T-cell (primary cell): ENCODE measurements at regions not wholly inside any gene's neighbourhood (a gene's known extent, or its start where the extent isn't known, plus 50 kb on each side); places are given as distances from the start of the nearest gene placed in this dataset.

ENCODE experiments used
- ATAC-seq, 4 experiments: fragments of 200-7000 bp in 3 of 4; fragments of 150-1000 bp in 1 of 4; cut with Tn5 transposase; replicated peaks in 1 of 4; 1 replicate in 3 of 4; 2 replicates in 1 of 4; pipeline ENCODE4 v1.10.0; 2021; ENCODE audit warnings: moderate library complexity in 3 of 4, mild to moderate bottlenecking in 2 of 4, moderate number of reproducible peaks in 1 of 4
- CTCF ChIA-PET, 2 donors: fragments of 300-600 bp; sonication (Branson Sonifier 250); formaldehyde crosslinking; loops; one replicate each; lab custom pipeline; 2022; ENCODE audit warnings: antibody characterized with exemption in 2 of 2; lab: Charles Lee
- POLR2A ChIA-PET, 2 donors: fragments of 300-600 bp; sonication (Branson Sonifier 250); formaldehyde crosslinking; loops; one replicate each; lab custom pipeline; 2022; ENCODE audit warnings: antibody characterized with exemption in 2 of 2; lab: Charles Lee
- DNase-seq, 35 experiments: peaks; one replicate each; pipeline versions ENCODE4 v3.0.0 to v3.0.0-alpha.2; 2013 to 2023
- H3K27ac ChIP-seq: one replicate; pipeline ENCODE4 v1.5.1; 2013; ENCODE audit warnings: low read length
- H3K27me3 ChIP-seq, 2 experiments: replicated peaks in 1 of 2; 1 replicate in 1 of 2; 2 replicates in 1 of 2; pipeline versions ENCODE4 v1.6.1 to v1.7.0; 2013; ENCODE audit warnings: low read length in 1 of 2, mixed read lengths in 1 of 2; ENCODE audit not compliant: control insufficient read depth in 2 of 2, insufficient read depth in 2 of 2; ENCODE audit errors: extremely low read depth in 1 of 2
- H3K36me3 ChIP-seq, 2 donors: 1 replicate in 1 of 2; 2 replicates in 1 of 2; pipeline versions ENCODE4 v1.6.1 to v1.7.0; 2013; ENCODE audit warnings: low read length in 1 of 2; ENCODE audit not compliant: control insufficient read depth in 2 of 2, insufficient read depth in 1 of 2; ENCODE audit errors: extremely low read depth in 1 of 2
- H3K4me1 ChIP-seq, 2 experiments: 1 replicate in 1 of 2; 2 replicates in 1 of 2; pipeline versions ENCODE4 v1.6.1 to v1.7.0; 2013; ENCODE audit warnings: low read length in 2 of 2, mixed read lengths in 1 of 2; ENCODE audit not compliant: insufficient read depth in 2 of 2, control insufficient read depth in 1 of 2; ENCODE audit errors: extremely low read depth in 1 of 2
- H3K4me3 ChIP-seq, 2 donors: 1 replicate in 1 of 2; 2 replicates in 1 of 2; pipeline versions ENCODE4 v1.5.1 to v1.7.0; 2013; ENCODE audit warnings: mild to moderate bottlenecking in 2 of 2, low read length in 1 of 2, moderate library complexity in 1 of 2; ENCODE audit not compliant: control insufficient read depth in 1 of 2; ENCODE audit errors: extremely low read depth in 1 of 2
- H3K9me3 ChIP-seq: 2 replicates; pipeline ENCODE4 v1.7.0; 2013
- H3K27ac Mint-ChIP-seq, 2 donors: one replicate each; pipeline ENCODE4 v1.8.0; 2020 to 2021; ENCODE audit warnings: mild to moderate bottlenecking in 2 of 2, mixed read lengths in 2 of 2
- H3K27me3 Mint-ChIP-seq, 2 donors: one replicate each; pipeline ENCODE4 v1.8.0; 2021 to 2022; ENCODE audit warnings: mixed read lengths in 2 of 2
- H3K36me3 Mint-ChIP-seq: one replicate; pipeline ENCODE4 v1.8.0; 2021; ENCODE audit warnings: mixed read lengths
- H3K4me1 Mint-ChIP-seq, 3 donors: one replicate each; pipeline ENCODE4 v1.8.0; 2020 to 2022; ENCODE audit warnings: mixed read lengths in 3 of 3, mild to moderate bottlenecking in 1 of 3
- H3K4me3 Mint-ChIP-seq, 3 donors: one replicate each; pipeline ENCODE4 v1.8.0; 2020 to 2022; ENCODE audit warnings: mild to moderate bottlenecking in 3 of 3, mixed read lengths in 3 of 3, moderate library complexity in 3 of 3
- H3K9me3 Mint-ChIP-seq, 3 donors: one replicate each; pipeline ENCODE4 v1.8.0; 2020 to 2022; ENCODE audit warnings: mixed read lengths in 3 of 3
- WGBS: methylation state at CpG from one replicate; pipeline ENCODE4 v1.1.5; 2013; ENCODE audit warnings: missing lambda C conversion rate; ENCODE audit not compliant: insufficient coverage; 5-methylcytosine and 5-hydroxymethylcytosine counted together

DNA sequence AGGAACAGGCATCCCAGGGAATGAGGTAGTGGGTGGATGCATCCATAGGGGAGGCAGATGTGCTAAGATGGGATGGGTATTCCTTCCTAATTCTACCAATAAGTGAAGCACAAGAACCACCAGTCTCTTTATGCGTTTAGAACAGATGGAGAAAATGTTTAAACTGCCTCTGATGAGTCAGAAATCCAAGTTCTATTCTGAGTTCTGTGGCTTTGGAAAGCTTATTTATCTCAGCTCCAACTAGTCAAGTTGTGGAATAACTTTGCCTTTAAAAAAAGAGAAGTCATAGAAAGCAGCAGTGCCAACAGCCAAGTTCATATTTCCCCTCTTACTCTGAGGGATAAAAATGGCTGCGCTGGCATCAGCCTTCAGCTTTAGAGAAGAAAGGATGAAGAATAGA, 761.7 kb downstream of the IGSF11 start:
- no peaks in the 10 kb centered on the region for H3K9me3 ChIP-seq
- no peaks in the 10 kb centered on the region for H3K27me3 ChIP-seq
- Mint-ChIP-seq H3K4me3 (no peak overlapping the region), H3K4me1 (no peaks in the 10 kb centered on the region), H3K27ac (no peak overlapping the region), H3K27me3 (no peaks in the 10 kb centered on the region), H3K9me3 (peaks cover 9 to 22% (median 13%) of the 10 kb centered on the region in 3 donors), H3K36me3 (no peaks in the 10 kb centered on the region)
- H3K4me3 ChIP-seq = no peak overlapping the region
- DNase-seq (no peak), ATAC-seq (no peak)
- no peaks in the 10 kb centered on the region for H3K36me3 ChIP-seq
- ChIA-PET CTCF (no interaction called here), POLR2A (no interaction called here)
- no peaks in the 10 kb centered on the region for H3K4me1 ChIP-seq
- WGBS = no CpG with 5 or more reads among the region's 2 CpGs
- H3K27ac ChIP-seq = no peak overlapping the region

DNA sequence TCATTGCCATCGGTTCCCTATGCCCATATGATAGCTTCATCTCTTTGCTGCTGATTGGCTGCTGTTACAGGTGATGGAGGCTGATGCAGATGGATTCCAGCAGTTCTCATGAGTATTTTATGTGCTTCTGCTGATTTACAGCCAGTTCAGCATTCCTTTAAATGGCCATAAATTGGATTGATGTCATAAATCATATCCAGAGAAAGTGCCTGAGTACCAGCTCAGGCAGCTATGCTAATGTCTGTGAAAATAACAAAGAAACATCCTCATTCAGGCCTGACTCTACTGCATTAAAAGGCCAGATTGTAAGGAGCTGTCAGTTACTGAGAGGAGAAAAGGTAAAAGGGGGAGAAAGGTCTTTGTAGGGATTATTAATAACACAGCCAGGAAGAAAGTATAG, 756.8 kb downstream of the IGSF11 start:
- WGBS = no CpG with 5 or more reads among the region's 1 CpG
- no peak overlapping the region for H3K27ac ChIP-seq
- H3K4me3 ChIP-seq = no peak overlapping the region
- ChIA-PET POLR2A (no interaction called here), CTCF (no interaction called here)
- Mint-ChIP-seq H3K27ac (no peak overlapping the region), H3K27me3 (no peaks in the 10 kb centered on the region), H3K4me1 (no peaks in the 10 kb centered on the region), H3K4me3 (no peak overlapping the region), H3K36me3 (no peaks in the 10 kb centered on the region), H3K9me3 (peaks cover 11 to 32% (median 25%) of the 10 kb centered on the region in 3 donors)
- H3K36me3 ChIP-seq = no peaks in the 10 kb centered on the region
- H3K4me1 ChIP-seq = no peaks in the 10 kb centered on the region
- ATAC-seq (no peak), DNase-seq (no peak)
- H3K9me3 ChIP-seq = no peaks in the 10 kb centered on the region
- H3K27me3 ChIP-seq = no peaks in the 10 kb centered on the region

DNA sequence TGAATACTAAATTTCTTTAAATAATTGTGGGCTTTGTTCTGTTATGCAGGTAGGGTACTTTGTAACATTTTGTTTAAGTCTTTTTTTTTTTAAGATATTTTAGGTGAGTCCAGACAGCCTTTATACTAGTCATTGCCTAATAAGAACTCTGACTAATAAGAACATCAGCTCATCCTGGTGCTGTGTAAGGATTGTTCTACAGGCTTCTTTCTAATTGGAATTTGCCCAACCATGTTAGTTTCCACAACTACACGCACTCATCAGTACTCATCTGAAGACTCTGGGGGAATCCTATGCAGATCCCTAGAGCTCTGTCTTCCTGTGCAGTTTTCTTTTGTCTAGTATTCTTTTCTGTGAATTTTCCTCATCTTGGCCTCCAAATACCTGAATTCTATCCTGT, 741.8 kb downstream of the IGSF11 start:
- H3K4me1 ChIP-seq = no peaks in the 10 kb centered on the region
- no peak for ATAC-seq

DNA sequence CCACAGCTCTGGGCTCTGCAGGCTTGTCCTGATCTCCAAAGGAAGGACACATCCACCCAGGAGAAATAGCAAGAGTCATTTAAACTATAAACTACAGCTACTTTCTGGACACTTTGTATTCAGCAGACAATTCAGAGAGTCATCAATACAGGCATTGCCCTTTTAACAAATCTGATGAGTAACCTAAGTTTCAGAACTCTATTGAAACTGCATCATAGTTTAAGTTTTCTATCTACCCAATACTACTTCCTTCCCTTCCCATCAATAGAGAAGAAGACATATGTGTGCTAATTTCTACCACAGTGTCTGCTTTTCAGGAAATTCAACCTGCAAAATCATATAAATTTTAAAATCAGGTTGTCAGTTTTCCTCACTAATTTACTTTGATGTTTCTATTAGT, 736.5 kb downstream of the IGSF11 start:
- no peaks in the 10 kb centered on the region for H3K27me3 ChIP-seq
- H3K27ac ChIP-seq = no peak overlapping the region
- Mint-ChIP-seq H3K27ac (no peak overlapping the region), H3K27me3 (no peaks in the 10 kb centered on the region), H3K4me3 (no peak overlapping the region), H3K4me1 (no peaks in the 10 kb centered on the region), H3K36me3 (no peaks in the 10 kb centered on the region), H3K9me3 (peaks cover 0 to 8% (median 5%) of the 10 kb centered on the region in 3 donors)
- ChIA-PET CTCF (no interaction called here), POLR2A (no interaction called here)
- H3K36me3 ChIP-seq = no peaks in the 10 kb centered on the region
- ATAC-seq (no peak), DNase-seq (no peak)
- H3K4me1 ChIP-seq = no peaks in the 10 kb centered on the region
- no peak overlapping the region for H3K4me3 ChIP-seq
- peaks cover 4% of the 10 kb centered on the region for H3K9me3 ChIP-seq

More for the DNA sequence above, 741.8 kb downstream of the IGSF11 start:
- no peak for DNase-seq
- no peak overlapping the region for H3K4me3 Mint-ChIP-seq
- H3K4me1 Mint-ChIP-seq = no peaks in the 10 kb centered on the region
- H3K36me3 ChIP-seq = no peaks in the 10 kb centered on the region
- H3K4me3 ChIP-seq = no peak overlapping the region
- CTCF ChIA-PET = no interaction called here
- no peaks in the 10 kb centered on the region for H3K27me3 Mint-ChIP-seq
- H3K27ac Mint-ChIP-seq = no peak overlapping the region
- H3K9me3 Mint-ChIP-seq = peaks cover 9 to 20% (median 19%) of the 10 kb centered on the region in 3 donors
- no CpG with 5 or more reads among the region's 1 CpG for WGBS
- POLR2A ChIA-PET = no interaction called here
- no peaks in the 10 kb centered on the region for H3K27me3 ChIP-seq
- no peaks in the 10 kb centered on the region for H3K36me3 Mint-ChIP-seq
- no peak overlapping the region for H3K27ac ChIP-seq
- H3K9me3 ChIP-seq = peaks cover 4% of the 10 kb centered on the region

DNA sequence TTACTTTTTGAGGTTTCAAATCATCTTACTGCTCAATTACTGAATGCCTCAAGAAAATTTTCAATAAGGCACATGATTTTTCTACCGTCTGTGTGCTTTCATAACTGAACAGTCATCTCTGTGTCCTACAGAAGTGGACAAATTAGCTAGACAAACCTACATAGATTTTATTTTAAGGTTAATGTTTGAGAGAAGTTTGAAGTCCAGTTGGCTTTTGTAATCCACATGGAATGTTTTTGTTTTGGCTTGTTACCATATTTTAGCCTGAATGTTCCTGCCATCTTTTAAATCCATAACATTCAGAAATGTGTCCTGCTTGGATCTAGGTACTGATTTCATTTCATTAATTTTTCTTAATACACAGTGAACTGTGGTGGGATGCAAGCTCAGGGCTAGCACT, 730.1 kb downstream of the IGSF11 start:
- no CpG with 5 or more reads among the region's 1 CpG for WGBS
- Histone ChIP-seq H3K9me3 (no peaks in the 10 kb centered on the region), H3K27ac (no peak overlapping the region), H3K4me1 (no peaks in the 10 kb centered on the region), H3K36me3 (no peaks in the 10 kb centered on the region), H3K4me3 (no peak overlapping the region), H3K27me3 (no peaks in the 10 kb centered on the region)
- DNase-seq (no peak), ATAC-seq (no peak)
- Mint-ChIP-seq H3K27me3 (no peaks in the 10 kb centered on the region), H3K27ac (no peak overlapping the region), H3K36me3 (no peaks in the 10 kb centered on the region), H3K4me3 (no peak overlapping the region), H3K4me1 (no peaks in the 10 kb centered on the region), H3K9me3 (peaks cover 0 to 5% (median under 1%) of the 10 kb centered on the region in 3 donors)
- ChIA-PET POLR2A (no interaction called here), CTCF (no interaction called here)

DNA sequence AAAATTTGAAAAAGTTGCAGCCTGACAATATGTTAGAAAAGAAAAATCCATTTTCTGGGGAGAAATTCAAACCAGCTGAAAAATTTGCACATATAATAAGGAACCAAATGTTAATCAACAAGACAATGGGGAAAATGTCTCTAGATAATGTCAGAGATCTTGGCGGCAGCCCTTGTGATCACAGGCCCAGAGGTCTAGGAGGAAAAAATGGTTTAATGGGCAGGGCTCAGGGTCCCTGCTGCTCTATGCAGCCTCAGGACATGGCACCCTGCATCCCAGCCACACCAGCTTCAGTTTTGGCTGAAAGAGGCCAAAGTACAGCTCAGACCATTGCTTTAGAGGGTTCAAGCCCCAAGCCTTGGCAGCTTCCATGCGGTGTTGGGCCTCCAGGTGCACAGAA, 701.9 kb downstream of the IGSF11 start:
- no peaks in the 10 kb centered on the region for H3K4me1 ChIP-seq
- H3K4me1 Mint-ChIP-seq = no peaks in the 10 kb centered on the region

DNA sequence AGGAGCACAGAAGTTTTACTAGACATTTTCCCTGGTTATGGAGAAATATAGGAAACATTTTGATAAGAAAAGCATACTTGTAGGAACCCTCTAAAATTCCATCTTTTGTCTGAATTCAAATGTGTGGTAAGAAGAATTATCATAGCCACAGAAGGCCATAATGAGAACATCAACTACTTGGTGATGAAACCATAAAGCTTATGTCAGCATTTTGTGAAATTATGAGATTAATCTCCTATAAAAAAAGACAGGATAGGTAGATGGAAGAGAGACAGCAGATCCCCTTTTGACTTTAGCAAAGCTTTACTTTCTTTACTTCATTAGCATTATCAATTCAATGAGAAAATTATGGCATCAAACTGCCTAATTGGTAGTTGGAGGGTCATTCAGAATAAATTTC, 697.0 kb downstream of the IGSF11 start:
- no peak overlapping the region for H3K4me3 ChIP-seq
- H3K27me3 ChIP-seq = no peaks in the 10 kb centered on the region
- no peaks in the 10 kb centered on the region for H3K36me3 ChIP-seq
- DNase-seq (no peak), ATAC-seq (no peak)
- peaks cover 2% of the 10 kb centered on the region for H3K9me3 ChIP-seq
- Mint-ChIP-seq H3K4me1 (no peaks in the 10 kb centered on the region), H3K4me3 (no peak overlapping the region), H3K27me3 (no peaks in the 10 kb centered on the region), H3K36me3 (no peaks in the 10 kb centered on the region), H3K27ac (no peak overlapping the region), H3K9me3 (peaks cover 12 to 23% (median 14%) of the 10 kb centered on the region in 3 donors)
- CTCF ChIA-PET = no interaction called here
- H3K27ac ChIP-seq = no peak overlapping the region
- POLR2A ChIA-PET = no interaction called here
- H3K4me1 ChIP-seq = no peaks in the 10 kb centered on the region

More for the DNA sequence above, 701.9 kb downstream of the IGSF11 start:
- peaks cover 20 to 36% (median 25%) of the 10 kb centered on the region in 3 donors for H3K9me3 Mint-ChIP-seq
- ATAC-seq = no peak
- Histone ChIP-seq H3K36me3 (no peaks in the 10 kb centered on the region), H3K27ac (no peak overlapping the region), H3K4me3 (no peak overlapping the region), H3K9me3 (peaks cover 2% of the 10 kb centered on the region), H3K27me3 (no peaks in the 10 kb centered on the region)
- ChIA-PET CTCF (no interaction called here), POLR2A (no interaction called here)
- WGBS = 83% methylated on average over 1 of the region's 2 CpGs
- H3K4me3 Mint-ChIP-seq = no peak overlapping the region
- DNase-seq = no peak
- H3K36me3 Mint-ChIP-seq = no peaks in the 10 kb centered on the region
- no peak overlapping the region for H3K27ac Mint-ChIP-seq
- H3K27me3 Mint-ChIP-seq = no peaks in the 10 kb centered on the region
